T-cell (primary cell): ENCODE measurements at regions not wholly inside any gene's neighbourhood (a gene's known extent, or its start where the extent isn't known, plus 50 kb on each side); places are given as distances from the start of the nearest gene placed in this dataset.

Source experiments
- ATAC-seq, 4 experiments: fragments of 200-7000 bp in 3 of 4; fragments of 150-1000 bp in 1 of 4; cut with Tn5 transposase; replicated peaks in 1 of 4; 1 replicate in 3 of 4; 2 replicates in 1 of 4; pipeline ENCODE4 v1.10.0; 2021; ENCODE audit warnings: moderate library complexity in 3 of 4, mild to moderate bottlenecking in 2 of 4, moderate number of reproducible peaks in 1 of 4
- CTCF ChIA-PET, 2 donors: fragments of 300-600 bp; sonication (Branson Sonifier 250); formaldehyde crosslinking; loops; one replicate each; lab custom pipeline; 2022; ENCODE audit warnings: antibody characterized with exemption in 2 of 2; lab: Charles Lee
- POLR2A ChIA-PET, 2 donors: fragments of 300-600 bp; sonication (Branson Sonifier 250); formaldehyde crosslinking; loops; one replicate each; lab custom pipeline; 2022; ENCODE audit warnings: antibody characterized with exemption in 2 of 2; lab: Charles Lee
- DNase-seq, 35 experiments: peaks; one replicate each; pipeline versions ENCODE4 v3.0.0 to v3.0.0-alpha.2; 2013 to 2023
- H3K27ac ChIP-seq: one replicate; pipeline ENCODE4 v1.5.1; 2013; ENCODE audit warnings: low read length
- H3K27me3 ChIP-seq, 2 experiments: replicated peaks in 1 of 2; 1 replicate in 1 of 2; 2 replicates in 1 of 2; pipeline versions ENCODE4 v1.6.1 to v1.7.0; 2013; ENCODE audit warnings: low read length in 1 of 2, mixed read lengths in 1 of 2; ENCODE audit not compliant: control insufficient read depth in 2 of 2, insufficient read depth in 2 of 2; ENCODE audit errors: extremely low read depth in 1 of 2
- H3K36me3 ChIP-seq, 2 donors: 1 replicate in 1 of 2; 2 replicates in 1 of 2; pipeline versions ENCODE4 v1.6.1 to v1.7.0; 2013; ENCODE audit warnings: low read length in 1 of 2; ENCODE audit not compliant: control insufficient read depth in 2 of 2, insufficient read depth in 1 of 2; ENCODE audit errors: extremely low read depth in 1 of 2
- H3K4me1 ChIP-seq, 2 experiments: 1 replicate in 1 of 2; 2 replicates in 1 of 2; pipeline versions ENCODE4 v1.6.1 to v1.7.0; 2013; ENCODE audit warnings: low read length in 2 of 2, mixed read lengths in 1 of 2; ENCODE audit not compliant: insufficient read depth in 2 of 2, control insufficient read depth in 1 of 2; ENCODE audit errors: extremely low read depth in 1 of 2
- H3K4me3 ChIP-seq, 2 donors: 1 replicate in 1 of 2; 2 replicates in 1 of 2; pipeline versions ENCODE4 v1.5.1 to v1.7.0; 2013; ENCODE audit warnings: mild to moderate bottlenecking in 2 of 2, low read length in 1 of 2, moderate library complexity in 1 of 2; ENCODE audit not compliant: control insufficient read depth in 1 of 2; ENCODE audit errors: extremely low read depth in 1 of 2
- H3K9me3 ChIP-seq: 2 replicates; pipeline ENCODE4 v1.7.0; 2013
- H3K27ac Mint-ChIP-seq, 2 donors: one replicate each; pipeline ENCODE4 v1.8.0; 2020 to 2021; ENCODE audit warnings: mild to moderate bottlenecking in 2 of 2, mixed read lengths in 2 of 2
- H3K27me3 Mint-ChIP-seq, 2 donors: one replicate each; pipeline ENCODE4 v1.8.0; 2021 to 2022; ENCODE audit warnings: mixed read lengths in 2 of 2
- H3K36me3 Mint-ChIP-seq: one replicate; pipeline ENCODE4 v1.8.0; 2021; ENCODE audit warnings: mixed read lengths
- H3K4me1 Mint-ChIP-seq, 3 donors: one replicate each; pipeline ENCODE4 v1.8.0; 2020 to 2022; ENCODE audit warnings: mixed read lengths in 3 of 3, mild to moderate bottlenecking in 1 of 3
- H3K4me3 Mint-ChIP-seq, 3 donors: one replicate each; pipeline ENCODE4 v1.8.0; 2020 to 2022; ENCODE audit warnings: mild to moderate bottlenecking in 3 of 3, mixed read lengths in 3 of 3, moderate library complexity in 3 of 3
- H3K9me3 Mint-ChIP-seq, 3 donors: one replicate each; pipeline ENCODE4 v1.8.0; 2020 to 2022; ENCODE audit warnings: mixed read lengths in 3 of 3
- WGBS: methylation state at CpG from one replicate; pipeline ENCODE4 v1.1.5; 2013; ENCODE audit warnings: missing lambda C conversion rate; ENCODE audit not compliant: insufficient coverage; 5-methylcytosine and 5-hydroxymethylcytosine counted together

DNA sequence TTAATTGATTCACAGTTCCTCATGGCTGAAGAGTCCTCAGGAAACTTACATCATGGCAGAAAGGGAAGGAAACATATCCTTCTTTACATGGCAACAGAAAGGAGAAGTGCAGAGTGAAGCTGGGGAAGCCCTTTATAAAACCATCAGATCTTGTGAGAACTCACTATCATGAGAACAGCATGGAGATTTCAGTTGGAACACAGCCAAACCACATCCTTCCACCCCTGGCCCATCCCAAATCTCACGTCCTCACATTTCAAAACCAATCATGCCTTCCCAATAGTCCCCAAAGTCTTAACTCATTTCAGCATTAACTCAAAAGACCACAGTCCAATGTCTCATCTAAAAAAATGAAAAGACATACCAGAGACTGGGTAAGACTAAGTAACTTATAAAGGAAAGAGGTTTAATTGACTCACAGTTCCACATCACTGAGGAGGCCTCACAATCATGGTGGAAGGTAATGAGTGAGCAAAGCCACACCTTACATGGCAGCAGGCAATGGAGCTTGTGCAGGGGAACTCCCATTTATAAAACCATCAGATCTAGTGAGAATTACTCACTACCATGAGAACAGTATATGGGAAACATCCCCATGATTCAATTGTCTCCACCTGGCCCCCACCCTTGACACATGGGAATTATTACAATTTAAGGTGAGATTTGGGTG is 105.2 kb downstream of the MRPL39 start:
- Mint-ChIP-seq H3K36me3 (no peaks in the 10 kb centered on the region), H3K27me3 (no peaks in the 10 kb centered on the region)
- ATAC-seq, result no peak

DNA sequence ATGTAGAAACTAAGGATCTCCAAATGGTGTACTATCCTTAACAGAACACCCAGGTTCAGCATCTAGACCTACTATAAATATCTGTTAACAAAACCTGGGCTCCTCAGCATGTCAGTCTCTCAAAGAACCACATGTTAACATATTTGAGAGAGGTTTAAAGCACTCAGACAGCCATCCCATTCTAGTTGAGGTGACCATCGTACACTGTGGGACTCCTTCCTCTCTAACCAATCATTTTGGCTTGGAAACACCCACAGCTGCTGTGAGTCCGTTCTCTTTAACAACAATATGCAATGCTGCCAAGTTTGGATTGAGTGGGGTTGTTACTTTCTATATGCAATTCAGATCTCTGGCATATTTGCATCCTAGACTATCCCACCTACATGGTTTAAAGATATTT is 105.8 kb downstream of the MRPL39 start:
- peaks cover 6 to 10% (median 8%) of the 10 kb centered on the region in 3 donors for H3K4me1 Mint-ChIP-seq
- no CpG with 5 or more reads among the region's 2 CpGs for WGBS
- H3K4me3 Mint-ChIP-seq, result no peak overlapping the region
- H3K36me3 Mint-ChIP-seq, result no peaks in the 10 kb centered on the region
- ATAC-seq, result no peak
- peak overlapping the region in 1 of 2 donors; percentile 19 for H3K27ac Mint-ChIP-seq
- CTCF ChIA-PET, result no interaction called here
- no peak overlapping the region for H3K27ac ChIP-seq
- H3K9me3 ChIP-seq, result no peaks in the 10 kb centered on the region
- H3K4me1 ChIP-seq, result no peaks in the 10 kb centered on the region
- H3K9me3 Mint-ChIP-seq, result peaks cover 0 to 13% (median 6%) of the 10 kb centered on the region in 3 donors
- POLR2A ChIA-PET, result no interaction called here
- no peaks in the 10 kb centered on the region for H3K27me3 Mint-ChIP-seq
- H3K36me3 ChIP-seq, result no peaks in the 10 kb centered on the region
- H3K27me3 ChIP-seq, result no peaks in the 10 kb centered on the region
- no peak for DNase-seq
- H3K4me3 ChIP-seq, result no peak overlapping the region

More for the DNA sequence above, 105.2 kb downstream of the MRPL39 start:
- H3K4me3 Mint-ChIP-seq, result no peak overlapping the region
- ChIA-PET CTCF (no interaction called here), POLR2A (no interaction called here)
- Histone ChIP-seq H3K27me3 (no peaks in the 10 kb centered on the region), H3K4me3 (no peak overlapping the region), H3K9me3 (no peaks in the 10 kb centered on the region), H3K36me3 (no peaks in the 10 kb centered on the region), H3K4me1 (no peaks in the 10 kb centered on the region), H3K27ac (no peak overlapping the region)
- DNase-seq, result no peak
- no CpG with 5 or more reads among the region's 1 CpG for WGBS
- H3K9me3 Mint-ChIP-seq, result peaks cover 0 to 13% (median 6%) of the 10 kb centered on the region in 3 donors
- H3K4me1 Mint-ChIP-seq, result peaks cover 6 to 10% (median 8%) of the 10 kb centered on the region in 3 donors
- no peak overlapping the region for H3K27ac Mint-ChIP-seq

DNA sequence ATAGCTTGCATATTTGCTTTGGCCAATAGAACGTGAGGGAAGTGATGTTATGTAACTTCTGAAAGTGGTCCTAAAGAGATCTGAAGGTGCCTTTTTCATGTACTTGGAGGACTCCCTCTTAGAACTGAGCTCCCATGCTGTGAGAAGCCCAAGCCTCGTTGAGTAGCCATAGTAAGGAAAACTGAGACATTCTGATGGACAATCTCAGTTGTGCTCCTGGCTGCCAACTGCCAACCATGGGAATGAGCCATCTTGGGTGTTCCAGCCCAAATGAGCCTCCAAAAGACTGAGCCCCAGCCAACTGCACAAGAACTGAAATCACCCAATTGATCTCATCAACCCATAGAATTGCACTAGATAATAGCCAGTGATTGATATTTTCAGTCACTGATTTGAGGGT is 106.7 kb downstream of the MRPL39 start:
- CTCF ChIA-PET, result interaction anchor here in 1 of 2 donors (0.6 kb wide), 1 partner anchor 114 kb away, joined by 3 read pairs; no protein-coding TSS in a partner anchor
- peaks cover 6 to 10% (median 8%) of the 10 kb centered on the region in 3 donors for H3K4me1 Mint-ChIP-seq
- Histone ChIP-seq H3K27me3 (no peaks in the 10 kb centered on the region), H3K9me3 (no peaks in the 10 kb centered on the region), H3K4me1 (no peaks in the 10 kb centered on the region), H3K27ac (no peak overlapping the region), H3K36me3 (no peaks in the 10 kb centered on the region), H3K4me3 (no peak overlapping the region)
- ATAC-seq (no peak), DNase-seq (no peak)
- no peak overlapping the region for H3K27ac Mint-ChIP-seq
- H3K36me3 Mint-ChIP-seq, result no peaks in the 10 kb centered on the region
- POLR2A ChIA-PET, result no interaction called here
- H3K9me3 Mint-ChIP-seq, result peaks cover 0 to 13% (median 6%) of the 10 kb centered on the region in 3 donors
- H3K27me3 Mint-ChIP-seq, result no peaks in the 10 kb centered on the region
- H3K4me3 Mint-ChIP-seq, result no peak overlapping the region
- 96% methylated on average over 2 of the region's 2 CpGs for WGBS

DNA sequence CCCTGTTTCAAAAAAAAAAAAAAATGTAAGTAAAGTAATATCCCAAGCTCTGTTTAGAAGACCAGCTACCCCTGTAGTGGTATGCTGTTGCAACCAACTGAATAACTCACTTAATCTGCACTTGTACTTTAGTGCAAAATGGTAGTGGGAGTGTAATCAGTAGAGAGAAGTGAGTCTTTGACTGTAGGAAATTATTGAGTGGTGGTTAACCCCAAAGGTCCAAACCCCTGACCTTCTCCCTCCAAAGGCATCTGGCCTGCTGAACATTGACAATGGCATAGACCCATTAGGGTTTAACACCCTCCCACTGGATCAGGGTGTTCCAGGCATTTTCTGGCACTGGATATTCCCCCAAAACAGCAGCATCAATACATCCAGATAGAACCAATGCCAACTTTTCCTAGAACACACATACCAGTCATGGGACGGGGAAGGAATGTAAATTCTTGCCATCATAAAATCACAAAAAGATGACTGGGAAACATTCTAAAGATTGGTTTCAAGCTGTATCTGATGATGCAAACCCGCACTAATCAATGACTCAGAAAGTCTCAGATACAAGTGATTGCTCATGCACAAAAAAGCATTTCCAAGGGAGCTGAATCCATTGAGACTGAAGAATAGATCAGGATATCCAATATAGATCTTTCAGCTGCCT is 110.3 kb downstream of the MRPL39 start:
- WGBS, result 88% methylated on average over 1 of the region's 2 CpGs
- CTCF ChIA-PET, result no interaction called here

DNA sequence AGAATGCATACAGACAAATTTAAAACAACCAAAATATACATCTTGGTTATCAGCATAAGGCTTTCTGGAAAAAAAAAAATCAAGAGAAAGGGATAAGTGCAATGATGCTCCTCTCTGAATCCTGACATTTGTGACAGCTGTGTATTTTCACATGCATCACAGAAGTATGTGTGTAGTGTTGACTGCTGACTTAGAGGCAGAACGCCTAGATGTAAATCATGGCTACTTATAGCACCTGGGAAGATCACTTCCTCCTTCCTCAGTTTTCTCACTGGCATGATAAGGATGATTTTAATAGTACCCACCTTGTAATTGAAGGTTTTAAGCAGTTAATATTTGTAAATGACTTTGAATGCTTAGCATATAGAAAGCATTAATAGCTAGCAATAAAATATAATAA is 112.5 kb downstream of the MRPL39 start:
- WGBS, result no CpG with 5 or more reads among the region's 1 CpG
- Histone ChIP-seq H3K4me1 (no peaks in the 10 kb centered on the region), H3K4me3 (no peak overlapping the region), H3K27me3 (no peaks in the 10 kb centered on the region), H3K9me3 (no peaks in the 10 kb centered on the region), H3K27ac (no peak overlapping the region), H3K36me3 (no peaks in the 10 kb centered on the region)
- ATAC-seq, result no peak
- Mint-ChIP-seq H3K4me1 (peaks cover 0 to 2% (median 0%) of the 10 kb centered on the region in 3 donors), H3K4me3 (no peak overlapping the region), H3K27me3 (no peaks in the 10 kb centered on the region), H3K9me3 (no peaks in the 10 kb centered on the region), H3K27ac (no peak overlapping the region), H3K36me3 (no peaks in the 10 kb centered on the region)
- CTCF ChIA-PET, result no interaction called here
- POLR2A ChIA-PET, result no interaction called here
- no peak for DNase-seq

More for the DNA sequence above, 110.3 kb downstream of the MRPL39 start:
- Histone ChIP-seq H3K27me3 (no peaks in the 10 kb centered on the region), H3K4me3 (no peak overlapping the region), H3K27ac (no peak overlapping the region), H3K4me1 (no peaks in the 10 kb centered on the region), H3K36me3 (no peaks in the 10 kb centered on the region), H3K9me3 (no peaks in the 10 kb centered on the region)
- Mint-ChIP-seq H3K27me3 (no peaks in the 10 kb centered on the region), H3K9me3 (peaks cover 0 to 4% (median 3%) of the 10 kb centered on the region in 3 donors), H3K36me3 (no peaks in the 10 kb centered on the region), H3K4me1 (peaks cover 4 to 6% (median 5%) of the 10 kb centered on the region in 3 donors), H3K4me3 (no peak overlapping the region), H3K27ac (no peak overlapping the region)
- POLR2A ChIA-PET, result no interaction called here
- no peak for DNase-seq
- no peak for ATAC-seq

DNA sequence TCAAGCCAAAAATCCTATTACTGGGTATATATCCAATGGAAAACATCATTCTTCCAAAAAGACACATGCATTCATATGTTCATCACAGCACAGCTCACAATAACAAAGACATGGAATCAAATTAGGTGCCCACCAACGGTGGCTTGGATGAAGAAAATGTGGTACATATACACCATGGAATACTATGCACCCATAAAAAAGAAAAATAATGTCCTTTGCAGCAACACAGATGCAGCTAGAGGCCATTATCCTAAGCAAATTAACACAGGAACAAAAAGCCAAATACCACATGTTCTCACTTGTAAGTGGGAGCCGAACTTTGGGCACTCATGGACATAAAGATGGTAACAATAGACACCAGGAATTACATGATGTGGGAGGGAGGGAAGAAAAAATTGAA is 113.6 kb downstream of the MRPL39 start:
- H3K27ac Mint-ChIP-seq, result no peak overlapping the region

More for the DNA sequence above, 113.6 kb downstream of the MRPL39 start:
- Mint-ChIP-seq H3K4me3 (no peak overlapping the region), H3K4me1 (peaks cover 0 to 2% (median 0%) of the 10 kb centered on the region in 3 donors), H3K36me3 (no peaks in the 10 kb centered on the region), H3K27me3 (no peaks in the 10 kb centered on the region), H3K9me3 (no peaks in the 10 kb centered on the region)
- CTCF ChIA-PET, result interaction anchor here in 1 of 2 donors (0.6 kb wide), 1 partner anchor 227 kb away, joined by 4 read pairs; no protein-coding TSS in a partner anchor
- POLR2A ChIA-PET, result no interaction called here
- Histone ChIP-seq H3K27me3 (no peaks in the 10 kb centered on the region), H3K9me3 (no peaks in the 10 kb centered on the region), H3K4me1 (no peaks in the 10 kb centered on the region), H3K36me3 (no peaks in the 10 kb centered on the region), H3K4me3 (no peak overlapping the region), H3K27ac (no peak overlapping the region)
- no CpG with 5 or more reads among the region's 2 CpGs for WGBS
- ATAC-seq, result no peak
- DNase-seq, result no peak
